Chondrocyte (in vitro differentiated cells): ENCODE measurements at regions not wholly inside any gene's neighbourhood (a gene's known extent, or its start where the extent isn't known, plus 50 kb on each side); places are given as distances from the start of the nearest gene placed in this dataset.

Source experiments
- DNase-seq: peaks from one replicate; pipeline ENCODE4 v3.0.0; 2021; ENCODE audit warnings: mixed read lengths, low spot score
- H3K27ac Mint-ChIP-seq: one replicate; pipeline ENCODE4 v1.8.0; 2021; ENCODE audit warnings: mild to moderate bottlenecking, moderate library complexity, mixed read lengths; ENCODE audit not compliant: unreplicated experiment
- H3K27me3 Mint-ChIP-seq: 2 replicates; pipeline ENCODE4 v1.8.0; 2021; ENCODE audit warnings: low read depth, mixed read lengths
- H3K36me3 Mint-ChIP-seq: 2 replicates; pipeline ENCODE4 v1.8.0; 2021; ENCODE audit warnings: low read depth, mixed read lengths
- H3K4me1 Mint-ChIP-seq: 2 replicates; pipeline ENCODE4 v1.8.0; 2021; ENCODE audit warnings: low read depth, mild to moderate bottlenecking, mixed read lengths
- H3K4me3 Mint-ChIP-seq: one replicate; pipeline ENCODE4 v1.8.0; 2021; ENCODE audit warnings: mild to moderate bottlenecking, moderate library complexity, mixed read lengths; ENCODE audit not compliant: unreplicated experiment
- H3K9me3 Mint-ChIP-seq: 2 replicates; pipeline ENCODE4 v1.8.0; 2021; ENCODE audit warnings: low read depth, mixed read lengths
- TF ChIP-seq, protein P1 (sequence below): fragments of 200-600 bp; sonication (generic); IDR thresholded peaks from 2 replicates; pipeline ENCODE4 v1.5.0; 2021; ENCODE audit warnings: antibody characterized with exemption, mild to moderate bottlenecking, moderate library complexity

DNA sequence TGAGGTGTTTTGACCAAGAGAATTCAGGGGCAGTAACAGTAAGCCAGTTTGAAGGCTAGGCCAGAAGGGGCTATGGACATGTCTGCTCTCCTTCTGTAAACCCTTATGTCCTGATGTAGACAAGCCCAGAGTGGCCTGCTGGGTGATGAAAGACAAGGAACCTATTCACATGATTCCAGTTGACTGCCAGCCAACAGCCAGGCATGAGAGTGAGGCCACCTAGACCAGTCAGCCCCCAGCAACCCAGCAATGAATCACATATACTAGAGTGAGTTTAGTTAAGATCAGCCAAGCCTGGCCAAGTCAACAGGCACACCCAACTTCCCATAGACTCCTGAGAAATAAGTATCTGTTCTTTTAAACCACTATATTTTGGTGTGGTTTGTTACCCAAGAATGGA, 1889.7 kb upstream of the CELF4 start:
- no peak for DNase-seq
- Mint-ChIP-seq H3K4me1 (peaks cover 18% of the 10 kb centered on the region), H3K27ac (no peak overlapping the region), H3K9me3 (no peaks in the 10 kb centered on the region), H3K27me3 (no peaks in the 10 kb centered on the region), H3K36me3 (no peaks in the 10 kb centered on the region), H3K4me3 (no peak overlapping the region)
- TF ChIP-seq, protein P1, sequence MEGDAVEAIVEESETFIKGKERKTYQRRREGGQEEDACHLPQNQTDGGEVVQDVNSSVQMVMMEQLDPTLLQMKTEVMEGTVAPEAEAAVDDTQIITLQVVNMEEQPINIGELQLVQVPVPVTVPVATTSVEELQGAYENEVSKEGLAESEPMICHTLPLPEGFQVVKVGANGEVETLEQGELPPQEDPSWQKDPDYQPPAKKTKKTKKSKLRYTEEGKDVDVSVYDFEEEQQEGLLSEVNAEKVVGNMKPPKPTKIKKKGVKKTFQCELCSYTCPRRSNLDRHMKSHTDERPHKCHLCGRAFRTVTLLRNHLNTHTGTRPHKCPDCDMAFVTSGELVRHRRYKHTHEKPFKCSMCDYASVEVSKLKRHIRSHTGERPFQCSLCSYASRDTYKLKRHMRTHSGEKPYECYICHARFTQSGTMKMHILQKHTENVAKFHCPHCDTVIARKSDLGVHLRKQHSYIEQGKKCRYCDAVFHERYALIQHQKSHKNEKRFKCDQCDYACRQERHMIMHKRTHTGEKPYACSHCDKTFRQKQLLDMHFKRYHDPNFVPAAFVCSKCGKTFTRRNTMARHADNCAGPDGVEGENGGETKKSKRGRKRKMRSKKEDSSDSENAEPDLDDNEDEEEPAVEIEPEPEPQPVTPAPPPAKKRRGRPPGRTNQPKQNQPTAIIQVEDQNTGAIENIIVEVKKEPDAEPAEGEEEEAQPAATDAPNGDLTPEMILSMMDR = no peak

- Mint-ChIP-seq H3K9me3 (no peaks in the 10 kb centered on the region), H3K36me3 (no peaks in the 10 kb centered on the region)
- DNase-seq = no peak
Observed at GRCh38 chr18:39454866-39455265, 1889.3 kb upstream of the CELF4 start.

DNA sequence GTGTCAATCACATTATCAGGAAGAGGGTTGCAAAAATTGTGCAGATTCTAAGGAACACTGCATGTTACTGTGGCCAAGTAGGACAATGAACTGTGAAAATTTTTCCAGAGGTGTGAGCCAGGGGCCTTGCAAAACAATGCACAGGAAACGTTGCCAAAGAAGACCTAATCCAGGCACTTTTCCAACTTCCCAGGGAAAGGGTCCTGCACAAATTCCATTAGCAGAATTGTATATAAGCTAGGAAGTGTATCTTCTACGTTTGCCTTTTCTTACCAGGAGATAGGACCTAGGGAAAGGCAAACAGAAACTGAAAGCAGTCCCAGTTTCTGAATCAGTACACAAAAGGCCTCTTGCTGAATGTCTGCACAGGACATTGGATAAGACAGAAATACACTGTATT, 1888.3 kb upstream of the CELF4 start:
- TF ChIP-seq, protein P1 = no peak
- no peak for DNase-seq
- Mint-ChIP-seq H3K4me3 (no peak overlapping the region), H3K27ac (no peak overlapping the region), H3K9me3 (no peaks in the 10 kb centered on the region), H3K4me1 (peaks cover 23% of the 10 kb centered on the region), H3K27me3 (no peaks in the 10 kb centered on the region), H3K36me3 (no peaks in the 10 kb centered on the region)

More at GRCh38 chr18:39454866-39455265, 1889.3 kb upstream of the CELF4 start:
- Mint-ChIP-seq H3K4me3 (no peak overlapping the region), H3K27me3 (no peaks in the 10 kb centered on the region), H3K27ac (no peak overlapping the region), H3K4me1 (peaks cover 18% of the 10 kb centered on the region)
- TF ChIP-seq, protein P1 = no peak

GRCh38 chr18:39453356-39453755, 1887.8 kb upstream of the CELF4 start:
- H3K27me3 Mint-ChIP-seq = no peaks in the 10 kb centered on the region
- DNase-seq = no peak
- no peak overlapping the region for H3K4me3 Mint-ChIP-seq
- H3K4me1 Mint-ChIP-seq = peaks cover 23% of the 10 kb centered on the region
- H3K36me3 Mint-ChIP-seq = no peaks in the 10 kb centered on the region
- TF ChIP-seq, protein P1 = no peak
- no peak overlapping the region for H3K27ac Mint-ChIP-seq
- no peaks in the 10 kb centered on the region for H3K9me3 Mint-ChIP-seq

GRCh38 chr18:39450958-39451357, 1885.4 kb upstream of the CELF4 start:
- Mint-ChIP-seq H3K27ac (no peak overlapping the region), H3K36me3 (no peaks in the 10 kb centered on the region), H3K9me3 (no peaks in the 10 kb centered on the region), H3K4me1 (peaks cover 23% of the 10 kb centered on the region), H3K27me3 (no peaks in the 10 kb centered on the region), H3K4me3 (no peak overlapping the region)
- TF ChIP-seq, protein P1 = no peak
- DNase-seq = no peak
